GM03348 (cell line): ENCODE measurements at regions not wholly inside any gene's neighbourhood (a gene's known extent, or its start where the extent isn't known, plus 50 kb on each side); places are given as distances from the start of the nearest gene placed in this dataset.
"Not testable (repeated sequence)": the region's sequence is repeated elsewhere in the genome, so short reads cannot be mapped to it uniquely, and the experiment has no call there.

Source experiments
- DNase-seq: peaks from one replicate; pipeline ENCODE4 v3.0.0; 2012; ENCODE audit warnings: low spot score

- DNase-seq = no peak
Measured at GRCh38 chr13:107665926-107666458, 549.3 kb downstream of the LIG4 start.

- DNase-seq = no peak
Measured at GRCh38 chr13:107650081-107650701, 565.1 kb downstream of the LIG4 start.

- DNase-seq = no peak
Measured at GRCh38 chr13:107649079-107649478, 566.3 kb downstream of the LIG4 start.

- DNase-seq = no peak
Measured at GRCh38 chr13:107644136-107644535, 571.2 kb downstream of the LIG4 start.

- no peak for DNase-seq
Measured at GRCh38 chr13:107643615-107644014, 571.7 kb downstream of the LIG4 start.

- DNase-seq = no peak
Measured at GRCh38 chr13:107642831-107643230, 572.5 kb downstream of the LIG4 start.

GRCh38 chr13:107641574-107641973 lies 573.8 kb downstream of the LIG4 start:
- no peak for DNase-seq

- no peak for DNase-seq
Measured at GRCh38 chr13:107625648-107626047, 589.7 kb downstream of the LIG4 start.

GRCh38 chr13:107617527-107617926 lies 597.8 kb downstream of the LIG4 start:
- DNase-seq = no peak

- no peak for DNase-seq
Measured at GRCh38 chr13:107612376-107612775, 603.0 kb downstream of the LIG4 start.

GRCh38 chr13:107608736-107609135 lies 606.6 kb downstream of the LIG4 start:
- no peak for DNase-seq

- DNase-seq = no peak
Measured at GRCh38 chr13:107600971-107601370, 614.4 kb downstream of the LIG4 start.

GRCh38 chr13:107596306-107596705 lies 619.0 kb downstream of the LIG4 start:
- not testable (repeated sequence) for DNase-seq

- DNase-seq = no peak
Measured at GRCh38 chr13:107590556-107590955, 624.8 kb downstream of the LIG4 start.

- DNase-seq = no peak
Measured at GRCh38 chr13:107587681-107588080, 627.7 kb downstream of the LIG4 start.

GRCh38 chr13:107586216-107586615 lies 629.1 kb downstream of the LIG4 start:
- DNase-seq = no peak

GRCh38 chr13:107585469-107586180 lies 629.7 kb downstream of the LIG4 start:
- no peak for DNase-seq

- no peak for DNase-seq
Measured at GRCh38 chr13:107582171-107582570, 633.2 kb downstream of the LIG4 start.

GRCh38 chr13:107580741-107581412 lies 634.5 kb downstream of the LIG4 start:
- DNase-seq = no peak

- DNase-seq = no peak
Measured at GRCh38 chr13:107576430-107576829, 638.9 kb downstream of the LIG4 start.

GRCh38 chr13:107574517-107575210 lies 640.7 kb downstream of the LIG4 start:
- no peak for DNase-seq

- DNase-seq = no peak
Measured at GRCh38 chr13:107573184-107573583, 642.2 kb downstream of the LIG4 start.
